ENCODE measurements at regions not wholly inside any gene's neighbourhood (a gene's known extent, or its start where the extent isn't known, plus 50 kb on each side); places are given as distances from the start of the nearest gene placed in this dataset.

DNA sequence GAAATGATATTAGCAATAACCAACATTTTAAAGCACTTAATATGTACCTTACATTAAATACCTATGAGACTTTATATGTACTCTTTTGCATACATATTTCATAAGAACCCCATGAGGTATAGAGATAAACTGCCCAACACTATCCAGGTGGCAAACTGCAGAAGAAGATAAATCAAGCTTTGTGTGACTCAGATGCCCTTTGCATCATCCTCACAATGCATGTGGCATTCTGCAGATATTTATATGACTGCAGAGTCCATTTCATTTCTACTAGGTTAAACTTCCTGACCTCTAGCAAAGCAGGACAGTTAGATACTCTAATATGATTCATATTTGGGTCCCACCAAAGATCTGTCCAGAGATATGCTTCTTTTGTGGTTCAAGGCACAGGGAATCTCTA, 85.6 kb upstream of the RASGEF1B start:
- H4K8ac ChIP-seq (ENCODE audit: extremely low read depth, insufficient read depth, low read length): no peak overlapping the region
- no peak overlapping the region for H3K23ac ChIP-seq (ENCODE audit: insufficient read length)
- no peak overlapping the region for H4K91ac ChIP-seq (replicated peaks; ENCODE audit: insufficient read length, low read length)
- H2AFZ ChIP-seq (ENCODE audit: low read length): no peak overlapping the region
- no peaks in the 10 kb centered on the region for H3K9me3 ChIP-seq (ENCODE audit: insufficient read depth in 2 of 2, low read depth in 1 of 2, low read length in 1 of 2)
- peaks cover 0 to 1% (median 0%) of the 10 kb centered on the region in 4 experiments; a peak in 1 of 7 replicates for H3K4me1 ChIP-seq (replicated peaks in 1 of 4; ENCODE audit: control insufficient read depth in 3 of 4, insufficient read depth in 4 of 4, low read length in 3 of 4)
- FAIRE-seq (no peak), DNase-seq (ENCODE audit: low read depth in 1 of 2, low spot score in 2 of 2) (no peak)
- H3K14ac ChIP-seq (ENCODE audit: insufficient read length): no peak overlapping the region
- no peak overlapping the region for H2BK12ac ChIP-seq (ENCODE audit: low read depth, low read length)
- ChIA-PET CTCF (ENCODE audit: partially characterized antibody) (interaction anchor here (1.8 kb wide), 1 partner anchor 12 kb away, joined by 6 read pairs; no protein-coding TSS in a partner anchor), POLR2A (ENCODE audit: partially characterized antibody) (no interaction called here)
- no peak overlapping the region for H3K27ac ChIP-seq (ENCODE audit: low read depth, low read length)
- H2BK20ac ChIP-seq (ENCODE audit: low read length): no peak overlapping the region
- H3K4me2 ChIP-seq (ENCODE audit: insufficient read depth in 1 of 2, low read depth in 2 of 2, low read length in 2 of 2): no peak overlapping the region
- no peak overlapping the region for H3K4ac ChIP-seq (replicated peaks; ENCODE audit: insufficient read length, low read depth, low read length)
- no peak overlapping the region for H3K18ac ChIP-seq (ENCODE audit: extremely low read depth, low read length)
- no peaks in the 10 kb centered on the region for H3K23me2 ChIP-seq (ENCODE audit: low read depth, low read length)
- H3K56ac ChIP-seq (replicated peaks; ENCODE audit: insufficient read length, low read depth, low read length): no peak overlapping the region
- H3K36me3 ChIP-seq (ENCODE audit: control insufficient read depth in 2 of 4, insufficient read depth in 4 of 4, low read length in 3 of 4): no peaks in the 10 kb centered on the region
- no peak overlapping the region for H2BK120ac ChIP-seq (replicated peaks; ENCODE audit: low read depth, low read length)
- H2BK15ac ChIP-seq (ENCODE audit: low read length): no peak overlapping the region
- no peaks in the 10 kb centered on the region for H3K27me3 ChIP-seq (replicated peaks in 1 of 4; ENCODE audit: control insufficient read depth in 3 of 4, extremely low read depth in 1 of 4, insufficient read depth in 3 of 4, low read length in 3 of 4)
- no peaks in the 10 kb centered on the region for H4K20me1 ChIP-seq (replicated peaks in 1 of 2; ENCODE audit: control insufficient read depth in 1 of 2, insufficient read depth in 2 of 2, low read length in 2 of 2)
- H3K4me3 ChIP-seq (ENCODE audit: extremely low read depth in 1 of 4, insufficient read depth in 2 of 4, low read depth in 3 of 4, low read length in 4 of 4): no peak overlapping the region
- no peak overlapping the region for H4K5ac ChIP-seq (ENCODE audit: insufficient read length, low read depth, low read length)
- no peak overlapping the region for H3K9ac ChIP-seq (replicated peaks in 1 of 4; ENCODE audit: extremely low read depth in 1 of 4, low read depth in 3 of 4, low read length in 3 of 4)
- no peak overlapping the region for H2BK5ac ChIP-seq (ENCODE audit: low read depth, low read length)
- no peaks in the 10 kb centered on the region for H3K79me2 ChIP-seq (ENCODE audit: control insufficient read depth in 1 of 2, insufficient read depth in 2 of 2, low read length in 2 of 2)
- H3K79me1 ChIP-seq (ENCODE audit: low read depth, low read length): no peaks in the 10 kb centered on the region
- H2AK5ac ChIP-seq (ENCODE audit: low read depth, low read length): no peak overlapping the region
- TF ChIP-seq SIX5 (IDR thresholded peaks at IDR 0.05; ENCODE audit: low read depth, low read length): no peak
- TF ChIP-seq RXRA (IDR thresholded peaks at IDR 0.05; ENCODE audit: insufficient read depth, low read depth, low read length): no peak
- TF ChIP-seq RNF2 (IDR thresholded peaks at IDR 0.05; ENCODE audit: borderline replicate concordance, low read depth, low read length, missing control alignments, poor library complexity, severe bottlenecking): no peak
- TF ChIP-seq ATF2 (IDR thresholded peaks at IDR 0.05; ENCODE audit: low read length): no peak
- no peak for TF ChIP-seq TAF7 (optimal IDR thresholded peaks at IDR 0.05; ENCODE audit: borderline replicate concordance, low read depth, low read length)
- TF ChIP-seq HDAC6 (IDR thresholded peaks at IDR 0.05; ENCODE audit: low read depth, low read length): no peak
- no peak for TF ChIP-seq RFX5 (IDR thresholded peaks at IDR 0.05; ENCODE audit: borderline replicate concordance, low read depth, low read length)
- TF ChIP-seq YY1 (IDR thresholded peaks at IDR 0.05; ENCODE audit: low read depth, low read length): no peak
- no peak for TF ChIP-seq JUN (IDR thresholded peaks at IDR 0.05; ENCODE audit: low read depth, low read length)
- TF ChIP-seq USF2 (IDR thresholded peaks at IDR 0.05; ENCODE audit: low read length): no peak
- TF ChIP-seq ZNF274 (IDR thresholded peaks at IDR 0.05; ENCODE audit: borderline replicate concordance, extremely low read depth, low read length): no peak
- TF ChIP-seq CTBP2 (IDR thresholded peaks at IDR 0.05; ENCODE audit: borderline replicate concordance, insufficient read depth, insufficient read length, low read length): no peak

Measured in H1 (cell line).